MM.1S (cell line): ENCODE measurements at regions not wholly inside any gene's neighbourhood (a gene's known extent, or its start where the extent isn't known, plus 50 kb on each side); places are given as distances from the start of the nearest gene placed in this dataset.

Source experiments
- EZH2phosphoT487 ChIP-seq: fragments of 300-600 bp; sonication (generic); IDR thresholded peaks from 2 replicates; pipeline ENCODE4 v1.6.1; 2018; ENCODE audit warnings: antibody characterized with exemption, low read length
- TF ChIP-seq, protein P1 (sequence below): fragments of 300-600 bp; sonication (generic); IDR thresholded peaks from 2 replicates; pipeline ENCODE4 v1.5.1; 2016; ENCODE audit warnings: antibody characterized with exemption, low read length, mixed read lengths

DNA sequence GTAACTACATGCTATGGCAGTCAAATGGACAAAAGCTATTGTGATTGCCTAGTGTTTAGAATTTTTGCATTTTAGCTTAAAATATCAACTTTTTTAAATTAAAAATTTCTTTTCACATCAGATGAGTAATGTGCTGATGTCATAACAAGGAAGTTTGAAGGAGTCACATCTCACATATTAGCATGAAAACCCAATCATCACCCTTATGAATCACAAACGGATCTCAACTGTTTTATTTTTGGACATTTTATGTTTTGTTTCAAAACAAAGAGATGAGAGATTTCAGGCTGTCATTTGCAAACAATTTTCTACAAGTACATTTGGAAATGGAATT lies 53.6 kb upstream of the TRERF1 start:
- TF ChIP-seq, protein P1, sequence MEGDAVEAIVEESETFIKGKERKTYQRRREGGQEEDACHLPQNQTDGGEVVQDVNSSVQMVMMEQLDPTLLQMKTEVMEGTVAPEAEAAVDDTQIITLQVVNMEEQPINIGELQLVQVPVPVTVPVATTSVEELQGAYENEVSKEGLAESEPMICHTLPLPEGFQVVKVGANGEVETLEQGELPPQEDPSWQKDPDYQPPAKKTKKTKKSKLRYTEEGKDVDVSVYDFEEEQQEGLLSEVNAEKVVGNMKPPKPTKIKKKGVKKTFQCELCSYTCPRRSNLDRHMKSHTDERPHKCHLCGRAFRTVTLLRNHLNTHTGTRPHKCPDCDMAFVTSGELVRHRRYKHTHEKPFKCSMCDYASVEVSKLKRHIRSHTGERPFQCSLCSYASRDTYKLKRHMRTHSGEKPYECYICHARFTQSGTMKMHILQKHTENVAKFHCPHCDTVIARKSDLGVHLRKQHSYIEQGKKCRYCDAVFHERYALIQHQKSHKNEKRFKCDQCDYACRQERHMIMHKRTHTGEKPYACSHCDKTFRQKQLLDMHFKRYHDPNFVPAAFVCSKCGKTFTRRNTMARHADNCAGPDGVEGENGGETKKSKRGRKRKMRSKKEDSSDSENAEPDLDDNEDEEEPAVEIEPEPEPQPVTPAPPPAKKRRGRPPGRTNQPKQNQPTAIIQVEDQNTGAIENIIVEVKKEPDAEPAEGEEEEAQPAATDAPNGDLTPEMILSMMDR = no peak
- TF ChIP-seq EZH2phosphoT487 = no peak
